Activated CD4-positive, alpha-beta T cell treated with anti-CD3 and anti-CD28 coated beads, Interleukin-2, amount 50 U/mL, for 24 hours (primary cell): ENCODE measurements at regions not wholly inside any gene's neighbourhood (a gene's known extent, or its start where the extent isn't known, plus 50 kb on each side); places are given as distances from the start of the nearest gene placed in this dataset.

Source experiments
- DNase-seq, 2 donors: peaks; one replicate each; pipeline ENCODE4 v3.0.0-alpha.2; 2020; ENCODE audit warnings: low read depth in 1 of 2, low spot score in 1 of 2

- DNase-seq, result no peak
Observed at GRCh38 chr2:120600335-120600734, 135.3 kb upstream of the GLI2 start.

GRCh38 chr2:120600786-120601185, 134.9 kb upstream of the GLI2 start:
- no peak for DNase-seq

GRCh38 chr2:120601566-120601965, 134.1 kb upstream of the GLI2 start:
- DNase-seq, result no peak

GRCh38 chr2:120602251-120602650, 133.4 kb upstream of the GLI2 start:
- no peak for DNase-seq

GRCh38 chr2:120604767-120605166, 130.9 kb upstream of the GLI2 start:
- DNase-seq, result no peak

- DNase-seq, result no peak
Observed at GRCh38 chr2:120605231-120605935, 130.3 kb upstream of the GLI2 start.

GRCh38 chr2:120606280-120606679, 129.4 kb upstream of the GLI2 start:
- no peak for DNase-seq

- DNase-seq, result no peak
Observed at GRCh38 chr2:120606931-120607330, 128.7 kb upstream of the GLI2 start.

- DNase-seq, result no peak
Observed at GRCh38 chr2:120607506-120607905, 128.2 kb upstream of the GLI2 start.

GRCh38 chr2:120607996-120608395, 127.7 kb upstream of the GLI2 start:
- no peak for DNase-seq

- no peak for DNase-seq
Observed at GRCh38 chr2:120609826-120610395, 125.8 kb upstream of the GLI2 start.

- no peak for DNase-seq
Observed at GRCh38 chr2:120611016-120611415, 124.7 kb upstream of the GLI2 start.

- no peak for DNase-seq
Observed at GRCh38 chr2:120611961-120612360, 123.7 kb upstream of the GLI2 start.

- no peak for DNase-seq
Observed at GRCh38 chr2:120612471-120612870, 123.2 kb upstream of the GLI2 start.

GRCh38 chr2:120612931-120613330, 122.7 kb upstream of the GLI2 start:
- DNase-seq, result no peak

- no peak for DNase-seq
Observed at GRCh38 chr2:120613742-120614571, 121.7 kb upstream of the GLI2 start.

GRCh38 chr2:120614901-120615300, 120.8 kb upstream of the GLI2 start:
- no peak for DNase-seq

GRCh38 chr2:120616261-120616660, 119.4 kb upstream of the GLI2 start:
- DNase-seq, result no peak

GRCh38 chr2:120617055-120617454, 118.6 kb upstream of the GLI2 start:
- DNase-seq, result no peak

GRCh38 chr2:120618830-120619229, 116.8 kb upstream of the GLI2 start:
- no peak for DNase-seq

GRCh38 chr2:120619579-120619978, 116.1 kb upstream of the GLI2 start:
- no peak for DNase-seq
